Neural cell (in vitro differentiated cells): ENCODE measurements at regions not wholly inside any gene's neighbourhood (a gene's known extent, or its start where the extent isn't known, plus 50 kb on each side); places are given as distances from the start of the nearest gene placed in this dataset.

Experiments used
- H2AFZ ChIP-seq: fragments of 200-600, 300-800 bp; sonication (generic), shearing (Covaris generic); 2 replicates; pipeline ENCODE4 v1.6.0; 2014; ENCODE audit warnings: low read depth, mild to moderate bottlenecking, antibody characterized with exemption, low read length, moderate library complexity
- H3F3A ChIP-seq: fragments of 200-600 bp; shearing (Covaris generic); 2 replicates; pipeline ENCODE4 v1.6.1; 2016; ENCODE audit warnings: mild to moderate bottlenecking, moderate library complexity, mixed read lengths, antibody characterized with exemption, low read length; ENCODE audit not compliant: insufficient read depth, poor library complexity, severe bottlenecking
- H3K27ac ChIP-seq: fragments of 200-600, 300-800 bp; sonication (generic), shearing (Covaris generic); 2 replicates; pipeline ENCODE4 v1.5.1; 2014; ENCODE audit warnings: mild to moderate bottlenecking, low read length, moderate library complexity
- H3K27me3 ChIP-seq: fragments of 300-800, 200-600 bp; sonication (generic), shearing (Covaris generic); 2 replicates; pipeline ENCODE4 v1.6.0; 2014; ENCODE audit warnings: mild to moderate bottlenecking, low read depth, low read length, moderate library complexity; ENCODE audit not compliant: insufficient read depth
- H3K36me3 ChIP-seq: fragments of 300-800, 200-600 bp; sonication (generic), shearing (Covaris generic); 2 replicates; pipeline ENCODE4 v1.5.1; 2014; ENCODE audit warnings: mild to moderate bottlenecking, antibody characterized with exemption, low read length, moderate library complexity; ENCODE audit not compliant: insufficient read depth
- H3K4me2 ChIP-seq: fragments of 300-800, 200-600 bp; sonication (generic), shearing (Covaris generic); 2 replicates; pipeline ENCODE4 v1.6.0; 2014; ENCODE audit warnings: mild to moderate bottlenecking, low read length
- H3K4me3 ChIP-seq: fragments of 300-800, 200-600 bp; sonication (generic), shearing (Covaris generic); 2 replicates; pipeline ENCODE4 v1.5.1; 2014; ENCODE audit warnings: mild to moderate bottlenecking, low read length, moderate library complexity
- H3K79me2 ChIP-seq: fragments of 200-600 bp; shearing (Covaris generic); replicated peaks from 2 replicates; pipeline ENCODE4 v1.6.0; 2014; ENCODE audit warnings: mild to moderate bottlenecking, low read length, moderate library complexity; ENCODE audit not compliant: insufficient read depth
- H3K9ac ChIP-seq: fragments of 300-800, 200-600 bp; sonication (generic), shearing (Covaris generic); 2 replicates; pipeline ENCODE4 v1.6.1; 2016; ENCODE audit warnings: mild to moderate bottlenecking, low read length, mixed read lengths
- H3K9me2 ChIP-seq: fragments of 200-600 bp; shearing (Covaris generic); 2 replicates; pipeline ENCODE4 v1.6.1; 2016; ENCODE audit warnings: mild to moderate bottlenecking, low read length, mixed read lengths; ENCODE audit not compliant: insufficient read depth
- H3K9me3 ChIP-seq: fragments of 200-600, 300-800 bp; sonication (generic), shearing (Covaris generic); 2 replicates; pipeline ENCODE4 v1.6.1; 2016; ENCODE audit warnings: mild to moderate bottlenecking, mixed run types, low read length, moderate library complexity, mixed read lengths
- H4K20me1 ChIP-seq: fragments of 200-600 bp; shearing (Covaris generic); 2 replicates; pipeline ENCODE4 v1.6.1; 2016; ENCODE audit warnings: mild to moderate bottlenecking, mixed run types; ENCODE audit not compliant: insufficient read depth
- CTCF ChIP-seq: fragments of 450-650 bp; IDR thresholded peaks from 2 replicates; pipeline ENCODE4 v1.5.1; 2014; ENCODE audit warnings: antibody characterized with exemption, mild to moderate bottlenecking, moderate library complexity; ENCODE audit not compliant: poor library complexity, severe bottlenecking
- EP300 ChIP-seq: fragments of 450-650 bp; conservative IDR thresholded peaks from 2 replicates; pipeline ENCODE4 v1.6.1; 2014; ENCODE audit warnings: antibody characterized with exemption, mild to moderate bottlenecking, moderate library complexity; ENCODE audit not compliant: poor library complexity, severe bottlenecking
- EZH2 ChIP-seq: fragments of 200-600, 300-800 bp; shearing (Covaris generic), sonication (generic); IDR thresholded peaks from 2 replicates; pipeline ENCODE4 v1.6.1; 2014; ENCODE audit warnings: antibody characterized with exemption, low read length, borderline replicate concordance, mild to moderate bottlenecking; ENCODE audit not compliant: insufficient read depth, poor library complexity, severe bottlenecking
- MXI1 ChIP-seq: fragments of 450-650 bp; conservative IDR thresholded peaks from 2 replicates; pipeline ENCODE4 v1.6.1; 2014; ENCODE audit warnings: antibody characterized with exemption, mild to moderate bottlenecking; ENCODE audit not compliant: poor library complexity, severe bottlenecking
- POLR2AphosphoS5 ChIP-seq: IDR thresholded peaks from 2 replicates; pipeline ENCODE4 v1.6.1; 2012
- RAD21 ChIP-seq: fragments of 450-650 bp; conservative IDR thresholded peaks from 2 replicates; pipeline ENCODE4 v1.6.1; 2014; ENCODE audit warnings: antibody characterized with exemption, mild to moderate bottlenecking, moderate library complexity
- REST ChIP-seq: IDR thresholded peaks from 2 replicates; pipeline ENCODE4 v1.6.1; 2012; ENCODE audit warnings: borderline replicate concordance
- SMC3 ChIP-seq: fragments of 450-650 bp; conservative IDR thresholded peaks from 2 replicates; pipeline ENCODE4 v1.6.1; 2014; ENCODE audit warnings: antibody characterized with exemption, mild to moderate bottlenecking, moderate library complexity; ENCODE audit not compliant: poor library complexity
- TAF1 ChIP-seq: IDR thresholded peaks from 2 replicates; pipeline ENCODE4 v1.6.1; 2012; ENCODE audit warnings: low read depth

GRCh38 chr1:106515375-106515774 is 541.1 kb upstream of the PRMT6 start:
- no peaks in the 10 kb centered on the region for H3K79me2 ChIP-seq
- no peak overlapping the region for H2AFZ ChIP-seq
- no peaks in the 10 kb centered on the region for H3K36me3 ChIP-seq
- no peak overlapping the region for H3K4me2 ChIP-seq
- TF ChIP-seq RAD21 (no peak), TAF1 (no peak), CTCF (no peak), POLR2AphosphoS5 (no peak)
- H4K20me1 ChIP-seq, result no peaks in the 10 kb centered on the region
- no peak overlapping the region for H3K27ac ChIP-seq
- H3K9ac ChIP-seq, result no peak overlapping the region
- no peaks in the 10 kb centered on the region for H3K9me2 ChIP-seq
- H3K4me3 ChIP-seq, result no peak overlapping the region
- H3F3A ChIP-seq, result no peaks in the 10 kb centered on the region
- no peaks in the 10 kb centered on the region for H3K9me3 ChIP-seq
- no peaks in the 10 kb centered on the region for H3K27me3 ChIP-seq

GRCh38 chr1:106517224-106517623 is 539.2 kb upstream of the PRMT6 start:
- H3F3A ChIP-seq, result no peaks in the 10 kb centered on the region
- H4K20me1 ChIP-seq, result no peaks in the 10 kb centered on the region
- H3K27ac ChIP-seq, result no peak overlapping the region
- no peak overlapping the region for H3K4me3 ChIP-seq
- no peak overlapping the region for H2AFZ ChIP-seq
- no peaks in the 10 kb centered on the region for H3K9me2 ChIP-seq
- H3K36me3 ChIP-seq, result no peaks in the 10 kb centered on the region
- H3K9ac ChIP-seq, result no peak overlapping the region
- no peaks in the 10 kb centered on the region for H3K9me3 ChIP-seq
- TF ChIP-seq EP300, result no peak
- TF ChIP-seq POLR2AphosphoS5, result no peak
- no peak for TF ChIP-seq RAD21
- no peak for TF ChIP-seq CTCF
- no peak for TF ChIP-seq MXI1
- no peak for TF ChIP-seq REST
- TF ChIP-seq TAF1, result no peak
- TF ChIP-seq SMC3, result no peak
- TF ChIP-seq EZH2, result no peak
- H3K27me3 ChIP-seq, result no peaks in the 10 kb centered on the region
- H3K4me2 ChIP-seq, result no peak overlapping the region
- no peaks in the 10 kb centered on the region for H3K79me2 ChIP-seq
